ENCODE measurements at regions not wholly inside any gene's neighbourhood (a gene's known extent, or its start where the extent isn't known, plus 50 kb on each side); places are given as distances from the start of the nearest gene placed in this dataset.

DNA sequence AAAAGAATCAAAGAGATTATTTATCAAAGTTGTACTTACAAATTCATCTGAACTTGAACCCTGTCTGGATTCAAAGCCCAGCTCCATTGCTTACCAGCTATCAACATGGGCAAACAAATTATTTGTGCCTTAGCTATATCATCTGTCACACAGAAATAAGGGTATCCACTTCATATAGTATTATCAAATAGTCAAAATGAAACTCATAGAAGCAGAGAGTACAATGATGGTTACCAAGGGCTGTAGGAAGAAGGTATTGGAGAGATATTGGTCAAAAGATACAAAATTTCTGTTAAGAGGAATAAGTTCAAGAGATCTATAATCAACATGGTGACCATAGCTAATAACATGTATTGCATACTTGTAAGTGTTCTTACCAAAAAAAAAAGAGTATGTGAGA is 87.8 kb upstream of the CCDC28A start:
- H3K9me2 ChIP-seq (ENCODE audit: insufficient read depth): no peaks in the 10 kb centered on the region
- H3K4me1 ChIP-seq (ENCODE audit: control insufficient read depth in 1 of 2, insufficient read depth in 2 of 2, low read length in 2 of 2): peaks cover 4 to 13% of the 10 kb centered on the region in 2 experiments; a peak in 3 of 4 replicates
- ATAC-seq (no peak), DNase-seq (ENCODE audit: low read depth, low spot score) (no peak)
- POLR2A ChIA-PET: no interaction called here
- peaks cover 2% of the 10 kb centered on the region; the same call in 1 of the 2 replicates for H3K79me2 ChIP-seq (ENCODE audit: insufficient read depth, low read length)
- H2AFZ ChIP-seq (ENCODE audit: low read depth, low read length, poor library complexity, severe bottlenecking): no peak overlapping the region
- no TSS peak for BruUV-seq (replicated peaks)
- no peak overlapping the region for H3K27ac ChIP-seq (ENCODE audit: low read depth, low read length)
- no peak overlapping the region for H3K4me2 ChIP-seq (ENCODE audit: low read length)
- no peaks in the 10 kb centered on the region for H3K9me3 ChIP-seq (ENCODE audit: control insufficient read depth in 1 of 2, insufficient read depth in 1 of 2, low read depth in 1 of 2, low read length in 2 of 2)
- no peaks in the 10 kb centered on the region for H3K27me3 ChIP-seq (ENCODE audit: insufficient read depth, low read length)
- RAD21 ChIA-PET (ENCODE audit: low non-redundant PET in 1 of 2, low total read pairs in 2 of 2, uncharacterized antibody in 2 of 2, unreplicated experiment in 2 of 2): no interaction called here
- CTCF ChIA-PET: no interaction called here
- H4K20me1 ChIP-seq (ENCODE audit: insufficient read depth): no peaks in the 10 kb centered on the region
- no peak overlapping the region for H3K4me3 ChIP-seq (replicated peaks in 1 of 2; ENCODE audit: low read depth in 1 of 2, low read length in 2 of 2)
- TF ChIP-seq EGR1 (IDR thresholded peaks at IDR 0.05; ENCODE audit: low read depth): no peak
- TF ChIP-seq, protein P1, sequence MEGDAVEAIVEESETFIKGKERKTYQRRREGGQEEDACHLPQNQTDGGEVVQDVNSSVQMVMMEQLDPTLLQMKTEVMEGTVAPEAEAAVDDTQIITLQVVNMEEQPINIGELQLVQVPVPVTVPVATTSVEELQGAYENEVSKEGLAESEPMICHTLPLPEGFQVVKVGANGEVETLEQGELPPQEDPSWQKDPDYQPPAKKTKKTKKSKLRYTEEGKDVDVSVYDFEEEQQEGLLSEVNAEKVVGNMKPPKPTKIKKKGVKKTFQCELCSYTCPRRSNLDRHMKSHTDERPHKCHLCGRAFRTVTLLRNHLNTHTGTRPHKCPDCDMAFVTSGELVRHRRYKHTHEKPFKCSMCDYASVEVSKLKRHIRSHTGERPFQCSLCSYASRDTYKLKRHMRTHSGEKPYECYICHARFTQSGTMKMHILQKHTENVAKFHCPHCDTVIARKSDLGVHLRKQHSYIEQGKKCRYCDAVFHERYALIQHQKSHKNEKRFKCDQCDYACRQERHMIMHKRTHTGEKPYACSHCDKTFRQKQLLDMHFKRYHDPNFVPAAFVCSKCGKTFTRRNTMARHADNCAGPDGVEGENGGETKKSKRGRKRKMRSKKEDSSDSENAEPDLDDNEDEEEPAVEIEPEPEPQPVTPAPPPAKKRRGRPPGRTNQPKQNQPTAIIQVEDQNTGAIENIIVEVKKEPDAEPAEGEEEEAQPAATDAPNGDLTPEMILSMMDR (IDR thresholded peaks at IDR 0.05 in 2 of 3, conservative IDR thresholded peaks at IDR 0.05 in 1 of 3; ENCODE audit: borderline replicate concordance in 1 of 3, insufficient read depth in 1 of 3, low read depth in 2 of 3, low read length in 2 of 3): no peak
- TF ChIP-seq, protein P2, sequence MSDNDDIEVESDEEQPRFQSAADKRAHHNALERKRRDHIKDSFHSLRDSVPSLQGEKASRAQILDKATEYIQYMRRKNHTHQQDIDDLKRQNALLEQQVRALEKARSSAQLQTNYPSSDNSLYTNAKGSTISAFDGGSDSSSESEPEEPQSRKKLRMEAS (IDR thresholded peaks at IDR 0.05): no peak
- no peaks in the 10 kb centered on the region for H3K36me3 ChIP-seq (ENCODE audit: control insufficient read depth in 1 of 2, insufficient read depth in 2 of 2, low read length in 2 of 2)
- intact Hi-C loops (cut with micrococcal nuclease): no loop called here
- H3K9ac ChIP-seq (ENCODE audit: low read length): no peak overlapping the region

DNA sequence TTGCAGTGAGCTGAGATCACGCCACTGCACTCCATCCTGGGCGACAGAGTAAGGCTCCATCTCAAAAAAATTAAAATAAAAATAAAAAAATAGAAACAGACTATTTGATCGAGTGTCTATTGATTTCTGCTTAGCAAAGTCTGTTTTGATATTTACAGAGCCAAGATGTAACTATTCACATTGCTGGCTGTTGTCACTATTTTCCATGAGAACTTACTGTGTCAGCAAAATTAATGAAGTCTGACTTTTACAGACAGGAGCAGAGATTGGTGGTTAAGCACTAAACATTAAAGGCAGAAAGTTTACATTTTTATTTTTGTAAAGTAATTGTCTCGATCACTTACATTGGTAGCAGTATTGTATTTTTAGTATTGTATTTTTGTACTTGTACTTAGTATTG is 85.0 kb upstream of the CCDC28A start:
- Histone ChIP-seq H3K9ac (ENCODE audit: low read length) (no peak overlapping the region), H4K20me1 (ENCODE audit: insufficient read depth) (no peaks in the 10 kb centered on the region), H3K36me3 (ENCODE audit: control insufficient read depth in 1 of 2, insufficient read depth in 2 of 2, low read length in 2 of 2) (no peaks in the 10 kb centered on the region), H3K4me1 (ENCODE audit: control insufficient read depth in 1 of 2, insufficient read depth in 2 of 2, low read length in 2 of 2) (peaks cover 8 to 14% of the 10 kb centered on the region in 2 experiments; a peak in 3 of 4 replicates), H3K4me2 (ENCODE audit: low read length) (no peak overlapping the region), H3K9me3 (ENCODE audit: control insufficient read depth in 1 of 2, insufficient read depth in 1 of 2, low read depth in 1 of 2, low read length in 2 of 2) (no peaks in the 10 kb centered on the region), H3K27me3 (ENCODE audit: insufficient read depth, low read length) (no peaks in the 10 kb centered on the region), H3K9me2 (ENCODE audit: insufficient read depth) (no peaks in the 10 kb centered on the region), H3K27ac (ENCODE audit: low read depth, low read length) (no peak overlapping the region), H2AFZ (ENCODE audit: low read depth, low read length, poor library complexity, severe bottlenecking) (no peak overlapping the region), H3K4me3 (replicated peaks in 1 of 2; ENCODE audit: low read depth in 1 of 2, low read length in 2 of 2) (no peak overlapping the region), H3K79me2 (ENCODE audit: insufficient read depth, low read length) (no peaks in the 10 kb centered on the region; the same call in 1 of the 2 replicates)
- ChIA-PET POLR2A (no interaction called here), CTCF (no interaction called here), RAD21 (ENCODE audit: low non-redundant PET in 1 of 2, low total read pairs in 2 of 2, uncharacterized antibody in 2 of 2, unreplicated experiment in 2 of 2) (no interaction called here)
- DNase-seq (ENCODE audit: low read depth, low spot score) (no peak), ATAC-seq (no peak)
- BruUV-seq (replicated peaks): no TSS peak
- intact Hi-C loops (cut with micrococcal nuclease): no loop called here
- TF ChIP-seq ZFX (IDR thresholded peaks at IDR 0.05) (no peak), POLR2A (IDR thresholded peaks at IDR 0.05; ENCODE audit: borderline replicate concordance, extremely low read depth, insufficient read depth, insufficient read length) (no peak), POLR2AphosphoS5 (IDR thresholded peaks at IDR 0.05; ENCODE audit: low read depth, low read length) (no peak), YY1 (IDR thresholded peaks at IDR 0.05; ENCODE audit: extremely low read depth, insufficient replicate concordance, low read depth, low read length) (no peak), SRF (IDR thresholded peaks at IDR 0.05; ENCODE audit: low read depth) (no peak), EZH2phosphoT487 (IDR thresholded peaks at IDR 0.05; ENCODE audit: borderline replicate concordance) (no peak)
- TF ChIP-seq, protein P3, sequence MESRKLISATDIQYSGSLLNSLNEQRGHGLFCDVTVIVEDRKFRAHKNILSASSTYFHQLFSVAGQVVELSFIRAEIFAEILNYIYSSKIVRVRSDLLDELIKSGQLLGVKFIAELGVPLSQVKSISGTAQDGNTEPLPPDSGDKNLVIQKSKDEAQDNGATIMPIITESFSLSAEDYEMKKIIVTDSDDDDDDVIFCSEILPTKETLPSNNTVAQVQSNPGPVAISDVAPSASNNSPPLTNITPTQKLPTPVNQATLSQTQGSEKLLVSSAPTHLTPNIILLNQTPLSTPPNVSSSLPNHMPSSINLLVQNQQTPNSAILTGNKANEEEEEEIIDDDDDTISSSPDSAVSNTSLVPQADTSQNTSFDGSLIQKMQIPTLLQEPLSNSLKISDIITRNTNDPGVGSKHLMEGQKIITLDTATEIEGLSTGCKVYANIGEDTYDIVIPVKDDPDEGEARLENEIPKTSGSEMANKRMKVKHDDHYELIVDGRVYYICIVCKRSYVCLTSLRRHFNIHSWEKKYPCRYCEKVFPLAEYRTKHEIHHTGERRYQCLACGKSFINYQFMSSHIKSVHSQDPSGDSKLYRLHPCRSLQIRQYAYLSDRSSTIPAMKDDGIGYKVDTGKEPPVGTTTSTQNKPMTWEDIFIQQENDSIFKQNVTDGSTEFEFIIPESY (IDR thresholded peaks at IDR 0.05; ENCODE audit: extremely low read depth, insufficient replicate concordance, low read length): no peak
